SK-N-SH (cell line): ENCODE measurements at regions not wholly inside any gene's neighbourhood (a gene's known extent, or its start where the extent isn't known, plus 50 kb on each side); places are given as distances from the start of the nearest gene placed in this dataset.

Source experiments
- CTCF ChIA-PET: fragments of 300-600, 350-600 bp; formaldehyde crosslinking; extraction: SDS; loops from one replicate; lab custom pipeline; 2021; lab: Yijun Ruan, JAX
- POLR2A ChIA-PET: fragments of 350-600 bp; sonication (Branson Sonifier 250); formaldehyde crosslinking; extraction: SDS; loops from one replicate; lab custom pipeline; 2020; ENCODE audit warnings: antibody characterized with exemption, inconsistent platforms; lab: Yijun Ruan, JAX
- DNase-seq: peaks from one replicate; pipeline ENCODE4 v3.0.0; 2012
- H2AFZ ChIP-seq: fragments of 200-600 bp; sonication (generic); 2 replicates; pipeline ENCODE4 v1.8.1; 2016; ENCODE audit warnings: antibody characterized with exemption, mild to moderate bottlenecking, low read depth
- H3F3A ChIP-seq: fragments of 200-600 bp; sonication (generic); replicated peaks from 2 replicates; pipeline ENCODE3; 2016; ENCODE audit warnings: antibody characterized with exemption, mild to moderate bottlenecking; ENCODE audit not compliant: insufficient read depth
- H3K27ac ChIP-seq, 2 experiments: fragments of 200-500 bp in 1 of 2; fragments of 200-600 bp in 1 of 2; sonication (Bioruptor generic) in 1 of 2; sonication (generic), shearing (Covaris generic) in 1 of 2; 2 replicates each; pipeline versions ENCODE4 v1.5.1 to v1.6.1; 2014 to 2016; ENCODE audit warnings: low read depth in 2 of 2, inconsistent platforms in 1 of 2, low read length in 1 of 2, mild to moderate bottlenecking in 1 of 2, mixed read lengths in 1 of 2
- H3K27me3 ChIP-seq: fragments of 200-600 bp; sonication (generic), shearing (Covaris generic); 2 replicates; pipeline ENCODE4 v1.6.1; 2016; ENCODE audit warnings: mixed run types; ENCODE audit not compliant: insufficient read depth
- H3K36me3 ChIP-seq, 2 experiments: fragments of 200-500 bp in 1 of 2; fragments of 200-600 bp in 1 of 2; sonication (Bioruptor generic) in 1 of 2; sonication (generic) in 1 of 2; replicated peaks in 1 of 2; 2 replicates each; pipeline versions ENCODE3 to v1.5.1; 2014 to 2016; ENCODE audit warnings: low read length in 1 of 2, mild to moderate bottlenecking in 1 of 2; ENCODE audit not compliant: insufficient read depth in 2 of 2, control insufficient read depth in 1 of 2
- H3K4me1 ChIP-seq, 2 experiments: fragments of 200-500 bp in 1 of 2; fragments of 200-600 bp in 1 of 2; sonication (Bioruptor generic) in 1 of 2; sonication (generic), shearing (Covaris generic) in 1 of 2; 2 replicates each; pipeline versions ENCODE4 v1.5.1 to v1.6.1; 2014 to 2016; ENCODE audit warnings: low read depth in 1 of 2, low read length in 1 of 2, mixed run types in 1 of 2; ENCODE audit not compliant: insufficient read depth in 2 of 2, control insufficient read depth in 1 of 2
- H3K4me2 ChIP-seq: fragments of 200-600 bp; sonication (generic), shearing (Covaris generic); 2 replicates; pipeline ENCODE4 v1.6.1; 2017; ENCODE audit warnings: mixed run types
- H3K4me3 ChIP-seq, 2 experiments: fragments of 200-500 bp in 1 of 2; fragments of 200-600 bp in 1 of 2; sonication (Bioruptor generic) in 1 of 2; sonication (generic), shearing (Covaris generic) in 1 of 2; 2 replicates each; pipeline versions ENCODE4 v1.5.1 to v1.8.1; 2014 to 2016; ENCODE audit warnings: low read depth in 2 of 2, inconsistent platforms in 1 of 2, low read length in 1 of 2, mild to moderate bottlenecking in 1 of 2, mixed read lengths in 1 of 2, moderate library complexity in 1 of 2
- H3K79me2 ChIP-seq: fragments of 200-600 bp; sonication (generic); 2 replicates; pipeline ENCODE4 v1.8.1; 2017; ENCODE audit warnings: mild to moderate bottlenecking; ENCODE audit not compliant: insufficient read depth
- H3K9ac ChIP-seq: fragments of 200-600 bp; sonication (generic); 2 replicates; pipeline ENCODE4 v1.6.1; 2017; ENCODE audit warnings: mixed run types
- H3K9me2 ChIP-seq: fragments of 200-600 bp; sonication (generic); 2 replicates; pipeline ENCODE4 v1.6.1; 2017; ENCODE audit warnings: mixed run types
- H3K9me3 ChIP-seq: fragments of 200-600 bp; sonication (generic); 2 replicates; pipeline ENCODE4 v1.6.1; 2017; ENCODE audit warnings: mixed run types, mild to moderate bottlenecking, moderate library complexity
- H4K20me1 ChIP-seq: fragments of 200-600 bp; sonication (generic); 2 replicates; pipeline ENCODE4 v1.6.1; 2017; ENCODE audit warnings: mild to moderate bottlenecking, mixed run types; ENCODE audit not compliant: insufficient read depth
- EP300 ChIP-seq, 2 experiments: IDR thresholded peaks; 2 replicates each; pipeline versions ENCODE4 v1.4.0 to v1.6.1; 2012; ENCODE audit warnings: borderline replicate concordance in 1 of 2, low read depth in 1 of 2, low read length in 1 of 2
- FOSL2 ChIP-seq: IDR thresholded peaks from 2 replicates; pipeline ENCODE4 v1.4.0; 2012; ENCODE audit warnings: low read depth, mild to moderate bottlenecking, moderate library complexity, borderline replicate concordance
- FOXJ3 ChIP-seq: sonication (generic); formaldehyde crosslinking; IDR thresholded peaks from 2 replicates; pipeline ENCODE4 v1.5.1; 2020; ENCODE audit warnings: mild to moderate bottlenecking, missing genetic modification reagents
- JUND ChIP-seq: IDR thresholded peaks from 2 replicates; pipeline ENCODE4 v1.4.0; 2012
- MXI1 ChIP-seq: IDR thresholded peaks from 2 replicates; pipeline ENCODE4 v1.6.1; 2012; ENCODE audit warnings: mild to moderate bottlenecking, low read depth, low read length, improper control_type of control experiment
- NRF1 ChIP-seq: IDR thresholded peaks from 2 replicates; pipeline ENCODE4 v1.6.1; 2012; ENCODE audit warnings: low read depth, mild to moderate bottlenecking, low read length
- RAD21 ChIP-seq: IDR thresholded peaks from 2 replicates; pipeline ENCODE4 v1.6.1; 2012; ENCODE audit warnings: mild to moderate bottlenecking, low read length
- REST ChIP-seq: IDR thresholded peaks from 2 replicates; pipeline ENCODE4 v1.6.1; 2012; ENCODE audit warnings: mild to moderate bottlenecking, low read depth, low read length, moderate library complexity
- RXRA ChIP-seq: IDR thresholded peaks from 2 replicates; pipeline ENCODE4 v1.4.0; 2012; ENCODE audit warnings: low read depth, mild to moderate bottlenecking, borderline replicate concordance
- SMC3 ChIP-seq: IDR thresholded peaks from 2 replicates; pipeline ENCODE4 v1.6.1; 2012; ENCODE audit warnings: low read depth, low read length, improper control_type of control experiment
- TF ChIP-seq, protein P1 (sequence below): IDR thresholded peaks from 2 replicates; pipeline ENCODE4 v1.4.0; 2012; ENCODE audit warnings: low read depth, borderline replicate concordance
- TF ChIP-seq, protein P2 (sequence below): fragments of 200-600 bp; sonication (generic); IDR thresholded peaks from 2 replicates; pipeline ENCODE4 v1.6.1; 2017; ENCODE audit warnings: antibody characterized with exemption, mild to moderate bottlenecking, moderate library complexity

DNA sequence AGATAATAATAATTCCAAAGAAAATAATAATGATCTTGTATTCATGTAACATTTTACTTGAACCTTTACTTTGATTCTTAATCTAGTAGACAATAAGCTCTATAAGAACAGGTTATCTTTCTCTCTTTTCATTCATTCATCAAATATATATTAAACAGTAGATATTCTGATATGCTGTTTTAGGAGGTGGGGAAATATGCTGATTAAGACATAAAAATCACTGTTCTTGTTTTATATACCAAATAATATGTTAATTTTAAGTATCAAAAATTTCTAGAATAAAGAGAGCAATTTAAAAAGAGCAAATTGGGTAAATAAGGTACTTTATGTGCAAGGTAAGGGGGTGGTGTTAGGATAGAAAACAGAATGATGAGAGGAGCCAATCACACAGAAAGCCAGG lies 401.9 kb downstream of the PDHA2 start (continued):
- TF ChIP-seq, protein P1, sequence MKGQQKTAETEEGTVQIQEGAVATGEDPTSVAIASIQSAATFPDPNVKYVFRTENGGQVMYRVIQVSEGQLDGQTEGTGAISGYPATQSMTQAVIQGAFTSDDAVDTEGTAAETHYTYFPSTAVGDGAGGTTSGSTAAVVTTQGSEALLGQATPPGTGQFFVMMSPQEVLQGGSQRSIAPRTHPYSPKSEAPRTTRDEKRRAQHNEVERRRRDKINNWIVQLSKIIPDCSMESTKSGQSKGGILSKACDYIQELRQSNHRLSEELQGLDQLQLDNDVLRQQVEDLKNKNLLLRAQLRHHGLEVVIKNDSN, result no peak
- TF ChIP-seq, all 33 proteins: peak for 0

- no peaks in the 10 kb centered on the region for H3K4me1 ChIP-seq
- H3F3A ChIP-seq, result no peaks in the 10 kb centered on the region
- 0 out of 2 replicates have a peak, but pooled peaks cover 3% of the 10 kb centered on the region for H3K9me2 ChIP-seq
- no peak for DNase-seq
- H3K36me3 ChIP-seq, result no peaks in the 10 kb centered on the region
- H3K9me3 ChIP-seq, result no peaks in the 10 kb centered on the region
- no peaks in the 10 kb centered on the region for H4K20me1 ChIP-seq
- no peak overlapping the region for H3K4me3 ChIP-seq
- ChIA-PET CTCF (no interaction called here), POLR2A (no interaction called here)
- no peaks in the 10 kb centered on the region for H3K79me2 ChIP-seq
- H3K27ac ChIP-seq, result no peak overlapping the region
- no peak overlapping the region for H2AFZ ChIP-seq
- no peak overlapping the region for H3K9ac ChIP-seq
- H3K4me2 ChIP-seq, result no peak overlapping the region
- TF ChIP-seq RXRA, result no peak
- TF ChIP-seq REST, result no peak
- TF ChIP-seq JUND, result no peak
- TF ChIP-seq RAD21, result no peak
- TF ChIP-seq FOSL2, result no peak
- TF ChIP-seq SMC3, result no peak
- TF ChIP-seq EP300 (IDR thresholded peaks at IDR 0.05; ENCODE audit: borderline replicate concordance in 1 of 2, low read depth in 1 of 2, low read length in 1 of 2), result no peak
- no peak for TF ChIP-seq FOXJ3 (CRISPR knock-in tag)
- no peak for TF ChIP-seq NRF1
- TF ChIP-seq, protein P2, sequence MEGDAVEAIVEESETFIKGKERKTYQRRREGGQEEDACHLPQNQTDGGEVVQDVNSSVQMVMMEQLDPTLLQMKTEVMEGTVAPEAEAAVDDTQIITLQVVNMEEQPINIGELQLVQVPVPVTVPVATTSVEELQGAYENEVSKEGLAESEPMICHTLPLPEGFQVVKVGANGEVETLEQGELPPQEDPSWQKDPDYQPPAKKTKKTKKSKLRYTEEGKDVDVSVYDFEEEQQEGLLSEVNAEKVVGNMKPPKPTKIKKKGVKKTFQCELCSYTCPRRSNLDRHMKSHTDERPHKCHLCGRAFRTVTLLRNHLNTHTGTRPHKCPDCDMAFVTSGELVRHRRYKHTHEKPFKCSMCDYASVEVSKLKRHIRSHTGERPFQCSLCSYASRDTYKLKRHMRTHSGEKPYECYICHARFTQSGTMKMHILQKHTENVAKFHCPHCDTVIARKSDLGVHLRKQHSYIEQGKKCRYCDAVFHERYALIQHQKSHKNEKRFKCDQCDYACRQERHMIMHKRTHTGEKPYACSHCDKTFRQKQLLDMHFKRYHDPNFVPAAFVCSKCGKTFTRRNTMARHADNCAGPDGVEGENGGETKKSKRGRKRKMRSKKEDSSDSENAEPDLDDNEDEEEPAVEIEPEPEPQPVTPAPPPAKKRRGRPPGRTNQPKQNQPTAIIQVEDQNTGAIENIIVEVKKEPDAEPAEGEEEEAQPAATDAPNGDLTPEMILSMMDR, result no peak
- TF ChIP-seq, protein P1, result no peak
- TF ChIP-seq MXI1, result no peak
- no peaks in the 10 kb centered on the region for H3K27me3 ChIP-seq
Observed at GRCh38 chr4:96247096-96247495, 407.2 kb downstream of the PDHA2 start.
